Keratinocyte (primary cell): ENCODE measurements at regions not wholly inside any gene's neighbourhood (a gene's known extent, or its start where the extent isn't known, plus 50 kb on each side); places are given as distances from the start of the nearest gene placed in this dataset.

Experiments
- DNase-seq: peaks from one replicate; pipeline ENCODE4 v3.0.0-alpha.2; 2011; ENCODE audit warnings: low read depth, missing footprints, low spot score
- FAIRE-seq: peaks from 2 replicates; lab custom pipeline; 2011; peaks lifted over from hg19 to GRCh38; lab: Jason Lieb, UNC
- H2AFZ ChIP-seq: 2 replicates; pipeline ENCODE4 v1.6.0; 2012; ENCODE audit warnings: low read length, control low read depth, inconsistent platforms; ENCODE audit not compliant: control insufficient read depth
- H3K27ac ChIP-seq: 2 replicates; pipeline ENCODE4 v1.5.1; 2011; ENCODE audit warnings: low read length; ENCODE audit not compliant: control insufficient read depth, insufficient read depth
- H3K27me3 ChIP-seq: 3 replicates; pipeline ENCODE4 v1.6.0; 2011; ENCODE audit warnings: low read length; ENCODE audit not compliant: control insufficient read depth, insufficient read depth; ENCODE audit errors: extremely low read depth
- H3K36me3 ChIP-seq, 2 experiments: 2 replicates in 1 of 2; 3 replicates in 1 of 2; pipeline ENCODE4 v1.5.1; 2011; ENCODE audit warnings: low read length in 2 of 2, mild to moderate bottlenecking in 1 of 2; ENCODE audit not compliant: control insufficient read depth in 2 of 2, insufficient read depth in 2 of 2; ENCODE audit errors: extremely low read depth in 1 of 2
- H3K4me1 ChIP-seq: 3 replicates; pipeline ENCODE4 v1.5.1; 2011; ENCODE audit warnings: low read length; ENCODE audit not compliant: control insufficient read depth, insufficient read depth; ENCODE audit errors: extremely low read depth
- H3K4me2 ChIP-seq: 3 replicates; pipeline ENCODE4 v1.6.0; 2011; ENCODE audit warnings: low read depth, low read length; ENCODE audit not compliant: control insufficient read depth, insufficient read depth; ENCODE audit errors: extremely low read depth
- H3K4me3 ChIP-seq, 3 experiments: fragments of 200-600 bp in 1 of 3; sonication (generic) in 1 of 3; 2 replicates in 2 of 3; 3 replicates in 1 of 3; pipeline ENCODE4 v1.5.1; 2011 to 2016; ENCODE audit warnings: low read length in 3 of 3, mild to moderate bottlenecking in 3 of 3, control low read depth in 2 of 3, inconsistent platforms in 1 of 3, low read depth in 1 of 3, mixed read lengths in 1 of 3, mixed run types in 1 of 3, moderate library complexity in 1 of 3; ENCODE audit not compliant: control insufficient read depth in 2 of 3, insufficient read depth in 2 of 3; ENCODE audit errors: extremely low read depth in 1 of 3
- H3K79me2 ChIP-seq: 2 replicates; pipeline ENCODE4 v1.6.0; 2012; ENCODE audit warnings: low read length; ENCODE audit not compliant: control insufficient read depth, insufficient read depth
- H3K9ac ChIP-seq: 3 replicates; pipeline ENCODE4 v1.6.0; 2011; ENCODE audit warnings: low read length; ENCODE audit not compliant: control insufficient read depth, insufficient read depth; ENCODE audit errors: extremely low read depth
- H3K9me1 ChIP-seq: 3 replicates; pipeline ENCODE4 v1.6.0; 2011; ENCODE audit warnings: low read length; ENCODE audit not compliant: control insufficient read depth, insufficient read depth; ENCODE audit errors: extremely low read depth
- H3K9me3 ChIP-seq: 2 replicates; pipeline ENCODE4 v1.5.1; 2012; ENCODE audit warnings: low read depth, low read length; ENCODE audit not compliant: control insufficient read depth
- H4K20me1 ChIP-seq: 3 replicates; pipeline ENCODE4 v1.6.0; 2011; ENCODE audit warnings: low read length; ENCODE audit not compliant: control insufficient read depth, insufficient read depth; ENCODE audit errors: extremely low read depth
- CTCF ChIP-seq, 3 experiments: IDR thresholded peaks in 1 of 3; conservative IDR thresholded peaks in 1 of 3; optimal IDR thresholded peaks in 1 of 3; 2 replicates in 2 of 3; 3 replicates in 1 of 3; pipeline versions ENCODE3 to v1.5.1; 2011; ENCODE audit warnings: low read length in 3 of 3, mild to moderate bottlenecking in 3 of 3, moderate library complexity in 2 of 3, control low read depth in 1 of 3, inconsistent platforms in 1 of 3; ENCODE audit not compliant: insufficient read depth in 2 of 3; ENCODE audit errors: extremely low read depth in 1 of 3
- EZH2 ChIP-seq: IDR thresholded peaks from one replicate; pipeline ENCODE4 v1.6.1; 2012; ENCODE audit warnings: inconsistent platforms, mild to moderate bottlenecking, low read length, moderate library complexity
- dilution Hi-C: fragments of 300-500 bp; cut with MboI; formaldehyde crosslinking; loops from one replicate; pipeline ENCODE4 v1.7.0; 2020; ENCODE audit warnings: low sequenced_read_pairs; ENCODE audit not compliant: extremely low pct_ligation_motif_present

GRCh38 chr3:156050918-156051317 lies 69.5 kb upstream of the KCNAB1 start:
- dilution Hi-C loops = no loop called here
- Histone ChIP-seq H3K36me3 (no peaks in the 10 kb centered on the region), H3K4me2 (no peak overlapping the region), H3K27ac (no peak overlapping the region), H3K4me1 (no peaks in the 10 kb centered on the region), H2AFZ (no peak overlapping the region), H3K9me3 (no peaks in the 10 kb centered on the region), H3K9ac (no peak overlapping the region), H3K27me3 (no peaks in the 10 kb centered on the region), H3K79me2 (no peaks in the 10 kb centered on the region), H3K4me3 (no peak overlapping the region), H4K20me1 (no peaks in the 10 kb centered on the region), H3K9me1 (no peaks in the 10 kb centered on the region)
- DNase-seq (no peak), FAIRE-seq (no peak)
- TF ChIP-seq EZH2 (no peak), CTCF (optimal IDR thresholded peaks at IDR 0.05 in 1 of 3, IDR thresholded peaks at IDR 0.05 in 1 of 3, conservative IDR thresholded peaks at IDR 0.05 in 1 of 3; ENCODE audit: extremely low read depth in 1 of 3, insufficient read depth in 2 of 3, low read length in 3 of 3) (no peak)

GRCh38 chr3:156051651-156052050 lies 68.7 kb upstream of the KCNAB1 start:
- H3K27me3 ChIP-seq = no peaks in the 10 kb centered on the region
- no peak for TF ChIP-seq EZH2
- TF ChIP-seq CTCF (optimal IDR thresholded peaks at IDR 0.05 in 1 of 3, IDR thresholded peaks at IDR 0.05 in 1 of 3, conservative IDR thresholded peaks at IDR 0.05 in 1 of 3; ENCODE audit: extremely low read depth in 1 of 3, insufficient read depth in 2 of 3, low read length in 3 of 3) = no peak
- FAIRE-seq (no peak), DNase-seq (no peak)
- H4K20me1 ChIP-seq = no peaks in the 10 kb centered on the region
- no peaks in the 10 kb centered on the region for H3K79me2 ChIP-seq
- H3K9me3 ChIP-seq = no peaks in the 10 kb centered on the region
- H3K4me1 ChIP-seq = no peaks in the 10 kb centered on the region
- no peaks in the 10 kb centered on the region for H3K9me1 ChIP-seq
- H3K4me3 ChIP-seq = no peak overlapping the region
- H3K27ac ChIP-seq = no peak overlapping the region
- dilution Hi-C loops = no loop called here
- H3K36me3 ChIP-seq = no peaks in the 10 kb centered on the region
- no peak overlapping the region for H3K4me2 ChIP-seq
- H2AFZ ChIP-seq = no peak overlapping the region
- no peak overlapping the region for H3K9ac ChIP-seq
